ENCODE measurements at regions not wholly inside any gene's neighbourhood (a gene's known extent, or its start where the extent isn't known, plus 50 kb on each side); places are given as distances from the start of the nearest gene placed in this dataset.

- no peak for DNase-seq (ENCODE audit: low spot score)
- H3K27ac Mint-ChIP-seq (ENCODE audit: unreplicated experiment) = no peak overlapping the region
- peaks cover 4% of the 10 kb centered on the region for H3K27me3 Mint-ChIP-seq (ENCODE audit: unreplicated experiment)
- no peaks in the 10 kb centered on the region for H3K9me3 Mint-ChIP-seq (ENCODE audit: unreplicated experiment)
- H3K4me3 Mint-ChIP-seq (ENCODE audit: unreplicated experiment) = no peak overlapping the region
- TF ChIP-seq, protein P1, sequence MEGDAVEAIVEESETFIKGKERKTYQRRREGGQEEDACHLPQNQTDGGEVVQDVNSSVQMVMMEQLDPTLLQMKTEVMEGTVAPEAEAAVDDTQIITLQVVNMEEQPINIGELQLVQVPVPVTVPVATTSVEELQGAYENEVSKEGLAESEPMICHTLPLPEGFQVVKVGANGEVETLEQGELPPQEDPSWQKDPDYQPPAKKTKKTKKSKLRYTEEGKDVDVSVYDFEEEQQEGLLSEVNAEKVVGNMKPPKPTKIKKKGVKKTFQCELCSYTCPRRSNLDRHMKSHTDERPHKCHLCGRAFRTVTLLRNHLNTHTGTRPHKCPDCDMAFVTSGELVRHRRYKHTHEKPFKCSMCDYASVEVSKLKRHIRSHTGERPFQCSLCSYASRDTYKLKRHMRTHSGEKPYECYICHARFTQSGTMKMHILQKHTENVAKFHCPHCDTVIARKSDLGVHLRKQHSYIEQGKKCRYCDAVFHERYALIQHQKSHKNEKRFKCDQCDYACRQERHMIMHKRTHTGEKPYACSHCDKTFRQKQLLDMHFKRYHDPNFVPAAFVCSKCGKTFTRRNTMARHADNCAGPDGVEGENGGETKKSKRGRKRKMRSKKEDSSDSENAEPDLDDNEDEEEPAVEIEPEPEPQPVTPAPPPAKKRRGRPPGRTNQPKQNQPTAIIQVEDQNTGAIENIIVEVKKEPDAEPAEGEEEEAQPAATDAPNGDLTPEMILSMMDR (IDR thresholded peaks at IDR 0.05; ENCODE audit: unreplicated experiment) = no peak
- H3K36me3 Mint-ChIP-seq (ENCODE audit: low read depth, unreplicated experiment) = no peaks in the 10 kb centered on the region
- H3K4me1 Mint-ChIP-seq (ENCODE audit: unreplicated experiment) = no peaks in the 10 kb centered on the region
These were observed 68.0 kb upstream of the NR3C2 start for GRCh38 chr4:148510211-148510610.

GRCh38 chr4:148503681-148504080 lies 61.5 kb upstream of the NR3C2 start:
- TF ChIP-seq, protein P1 (IDR thresholded peaks at IDR 0.05; ENCODE audit: unreplicated experiment) = no peak
- Mint-ChIP-seq H3K9me3 (ENCODE audit: unreplicated experiment) (no peaks in the 10 kb centered on the region), H3K27ac (ENCODE audit: unreplicated experiment) (no peak overlapping the region), H3K36me3 (ENCODE audit: low read depth, unreplicated experiment) (no peaks in the 10 kb centered on the region), H3K4me3 (ENCODE audit: unreplicated experiment) (no peak overlapping the region), H3K27me3 (ENCODE audit: unreplicated experiment) (no peaks in the 10 kb centered on the region), H3K4me1 (ENCODE audit: unreplicated experiment) (no peaks in the 10 kb centered on the region)
- DNase-seq (ENCODE audit: low spot score) = no peak

- H3K27ac Mint-ChIP-seq (ENCODE audit: unreplicated experiment) = no peak overlapping the region
- no peaks in the 10 kb centered on the region for H3K9me3 Mint-ChIP-seq (ENCODE audit: unreplicated experiment)
- no peak for DNase-seq (ENCODE audit: low spot score)
- H3K36me3 Mint-ChIP-seq (ENCODE audit: low read depth, unreplicated experiment) = no peaks in the 10 kb centered on the region
- no peaks in the 10 kb centered on the region for H3K27me3 Mint-ChIP-seq (ENCODE audit: unreplicated experiment)
- H3K4me1 Mint-ChIP-seq (ENCODE audit: unreplicated experiment) = no peaks in the 10 kb centered on the region
- TF ChIP-seq, protein P1 (IDR thresholded peaks at IDR 0.05; ENCODE audit: unreplicated experiment) = no peak
- no peak overlapping the region for H3K4me3 Mint-ChIP-seq (ENCODE audit: unreplicated experiment)
These were observed 55.0 kb upstream of the NR3C2 start for GRCh38 chr4:148497258-148497657.

- no peaks in the 10 kb centered on the region for H3K4me1 Mint-ChIP-seq (ENCODE audit: unreplicated experiment)
- no peak for DNase-seq (ENCODE audit: low spot score)
- H3K27ac Mint-ChIP-seq (ENCODE audit: unreplicated experiment) = no peak overlapping the region
- H3K36me3 Mint-ChIP-seq (ENCODE audit: low read depth, unreplicated experiment) = no peaks in the 10 kb centered on the region
- H3K9me3 Mint-ChIP-seq (ENCODE audit: unreplicated experiment) = no peaks in the 10 kb centered on the region
- no peaks in the 10 kb centered on the region for H3K27me3 Mint-ChIP-seq (ENCODE audit: unreplicated experiment)
- TF ChIP-seq, protein P1 (IDR thresholded peaks at IDR 0.05; ENCODE audit: unreplicated experiment) = no peak
- H3K4me3 Mint-ChIP-seq (ENCODE audit: unreplicated experiment) = no peak overlapping the region
These were observed 53.2 kb upstream of the NR3C2 start for GRCh38 chr4:148495463-148495862.

Data from endothelial cell (in vitro differentiated cells).